A673 (cell line): ENCODE measurements at regions not wholly inside any gene's neighbourhood (a gene's known extent, or its start where the extent isn't known, plus 50 kb on each side); places are given as distances from the start of the nearest gene placed in this dataset.

ENCODE experiments used
- BruUV-seq: library from RNA; stranded (reverse); fragments of 400-500 nt; replicated peaks from 2 replicates; lab custom pipeline; 2021; lab: Mats Ljungman, UMichigan
- CTCF ChIA-PET: fragments of 300-600 bp; sonication (Branson Sonifier 250); formaldehyde crosslinking; loops from one replicate; lab custom pipeline; 2022; ENCODE audit warnings: antibody characterized with exemption; lab: Charles Lee
- POLR2A ChIA-PET: fragments of 300-600 bp; sonication (Branson Sonifier 250); formaldehyde crosslinking; loops from one replicate; lab custom pipeline; 2022; ENCODE audit warnings: antibody characterized with exemption; ENCODE audit not compliant: low non-redundant PET; lab: Charles Lee
- DNase-seq: peaks from one replicate; pipeline ENCODE4 v3.0.0-alpha.2; 2015; ENCODE audit warnings: low spot score
- H3K27ac ChIP-seq: fragments of 200-600 bp; sonication (generic); 2 replicates; pipeline ENCODE4 v1.5.1; 2016; ENCODE audit warnings: mixed run types, low read depth, mild to moderate bottlenecking, mixed read lengths, antibody characterized with exemption, low read length; ENCODE audit not compliant: poor library complexity, severe bottlenecking
- H3K27me3 ChIP-seq: fragments of 200-600 bp; sonication (generic); replicated peaks from 2 replicates; pipeline ENCODE4 v1.6.1; 2017; ENCODE audit warnings: mixed run types, low read depth, mild to moderate bottlenecking, mixed read lengths, antibody characterized with exemption, low read length; ENCODE audit not compliant: insufficient read depth, poor library complexity
- H3K36me3 ChIP-seq: fragments of 200-600 bp; sonication (generic); 2 replicates; pipeline ENCODE4 v1.6.1; 2016; ENCODE audit warnings: mixed run types, mild to moderate bottlenecking, mixed read lengths, antibody characterized with exemption, low read length; ENCODE audit not compliant: insufficient read depth, poor library complexity, severe bottlenecking
- H3K4me1 ChIP-seq: fragments of 200-600 bp; sonication (generic); 2 replicates; pipeline ENCODE4 v1.6.1; 2017; ENCODE audit warnings: mixed run types, mild to moderate bottlenecking, mixed read lengths, antibody characterized with exemption, low read length; ENCODE audit not compliant: insufficient read depth, poor library complexity, severe bottlenecking
- H3K4me3 ChIP-seq: fragments of 200-600 bp; sonication (generic); 2 replicates; pipeline ENCODE4 v1.5.1; 2016; ENCODE audit warnings: low read depth, mixed run types, mild to moderate bottlenecking, mixed read lengths, low read length; ENCODE audit not compliant: poor library complexity, severe bottlenecking
- H3K9me3 ChIP-seq: fragments of 200-600 bp; sonication (generic); 2 replicates; pipeline ENCODE4 v1.6.1; 2016; ENCODE audit warnings: mixed run types, low read depth, mild to moderate bottlenecking, mixed read lengths, antibody characterized with exemption, low read length; ENCODE audit not compliant: poor library complexity, severe bottlenecking
- EZH2 ChIP-seq: fragments of 200-600 bp; sonication (generic); IDR thresholded peaks from 2 replicates; pipeline ENCODE4 v1.6.1; 2017; ENCODE audit warnings: borderline replicate concordance, low read depth, mild to moderate bottlenecking, mixed read lengths, antibody characterized with exemption, low read length; ENCODE audit not compliant: poor library complexity, severe bottlenecking
- intact Hi-C: fragments of 100-400 bp; cut with micrococcal nuclease; formaldehyde crosslinking; loops from one replicate; pipeline ENCODE4 v1.10.0; 2022; ENCODE audit not compliant: unreplicated experiment
- TF ChIP-seq, protein P1 (sequence below): fragments of 300-800, 200-600 bp; sonication (generic); conservative IDR thresholded peaks from 2 replicates; pipeline ENCODE4 v1.5.1; 2017; ENCODE audit warnings: low read depth, mild to moderate bottlenecking, antibody characterized with exemption, low read length, moderate library complexity, mixed read lengths

DNA sequence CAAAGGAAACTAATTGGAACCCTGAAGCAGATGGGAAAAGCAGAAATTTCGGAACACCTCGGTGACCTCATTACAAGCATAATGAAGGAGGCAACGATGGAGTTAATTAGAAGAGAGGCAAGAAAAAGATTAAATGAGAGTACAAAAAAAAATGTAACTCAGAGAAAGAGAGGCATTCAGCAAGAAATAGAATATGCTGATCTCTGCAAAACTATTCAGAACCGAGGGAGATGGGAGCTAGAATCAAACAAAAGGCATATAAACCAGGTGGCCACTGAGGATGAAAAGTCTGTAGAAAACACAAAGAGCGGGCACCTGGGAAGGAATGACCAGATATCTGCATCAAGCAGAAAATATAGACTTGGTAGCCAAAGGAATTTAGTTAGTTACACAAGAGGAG, 118.9 kb downstream of the CETN3 start:
- Histone ChIP-seq H3K27me3 (peaks cover 71% of the 10 kb centered on the region), H3K4me3 (no peak overlapping the region), H3K27ac (no peak overlapping the region), H3K36me3 (no peaks in the 10 kb centered on the region), H3K4me1 (no peaks in the 10 kb centered on the region), H3K9me3 (no peaks in the 10 kb centered on the region)
- TF ChIP-seq EZH2, result no peak
- TF ChIP-seq, protein P1, sequence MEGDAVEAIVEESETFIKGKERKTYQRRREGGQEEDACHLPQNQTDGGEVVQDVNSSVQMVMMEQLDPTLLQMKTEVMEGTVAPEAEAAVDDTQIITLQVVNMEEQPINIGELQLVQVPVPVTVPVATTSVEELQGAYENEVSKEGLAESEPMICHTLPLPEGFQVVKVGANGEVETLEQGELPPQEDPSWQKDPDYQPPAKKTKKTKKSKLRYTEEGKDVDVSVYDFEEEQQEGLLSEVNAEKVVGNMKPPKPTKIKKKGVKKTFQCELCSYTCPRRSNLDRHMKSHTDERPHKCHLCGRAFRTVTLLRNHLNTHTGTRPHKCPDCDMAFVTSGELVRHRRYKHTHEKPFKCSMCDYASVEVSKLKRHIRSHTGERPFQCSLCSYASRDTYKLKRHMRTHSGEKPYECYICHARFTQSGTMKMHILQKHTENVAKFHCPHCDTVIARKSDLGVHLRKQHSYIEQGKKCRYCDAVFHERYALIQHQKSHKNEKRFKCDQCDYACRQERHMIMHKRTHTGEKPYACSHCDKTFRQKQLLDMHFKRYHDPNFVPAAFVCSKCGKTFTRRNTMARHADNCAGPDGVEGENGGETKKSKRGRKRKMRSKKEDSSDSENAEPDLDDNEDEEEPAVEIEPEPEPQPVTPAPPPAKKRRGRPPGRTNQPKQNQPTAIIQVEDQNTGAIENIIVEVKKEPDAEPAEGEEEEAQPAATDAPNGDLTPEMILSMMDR, result no peak
- no TSS peak for BruUV-seq
- CTCF ChIA-PET, result no interaction called here
- intact Hi-C loops, result loop anchor here (10.0 kb wide), 1 partner anchor 244 kb away; no protein-coding TSS in a partner anchor
- POLR2A ChIA-PET, result no interaction called here
- DNase-seq, result no peak

DNA sequence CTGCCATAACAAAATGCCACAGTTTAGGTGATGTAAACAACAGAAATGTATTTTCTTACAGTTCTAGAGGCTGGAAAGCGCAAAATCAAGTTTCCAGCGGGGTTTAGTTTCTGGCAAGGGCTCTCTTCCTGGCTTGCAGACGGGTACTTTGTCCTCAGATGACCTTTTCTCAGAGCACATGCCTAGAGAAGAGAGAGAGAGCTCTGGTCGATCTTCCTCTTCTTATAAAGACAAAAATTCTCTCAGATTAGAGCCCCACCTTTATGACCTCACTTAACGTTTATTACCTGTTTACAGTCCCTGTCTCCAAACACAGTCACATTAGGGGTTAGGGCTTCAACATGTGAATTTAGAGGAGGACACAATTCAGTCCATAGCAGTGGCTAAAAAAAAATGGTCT, 119.7 kb downstream of the CETN3 start:
- ChIA-PET CTCF (no interaction called here), POLR2A (no interaction called here)
- H3K27me3 ChIP-seq, result peaks cover 63% of the 10 kb centered on the region
- DNase-seq, result no peak
- TF ChIP-seq, protein P1, result no peak
- TF ChIP-seq EZH2, result no peak
- no peaks in the 10 kb centered on the region for H3K9me3 ChIP-seq
- no TSS peak for BruUV-seq
- no peak overlapping the region for H3K4me3 ChIP-seq
- no peak overlapping the region for H3K27ac ChIP-seq
- H3K36me3 ChIP-seq, result no peaks in the 10 kb centered on the region
- intact Hi-C loops, result loop anchor here (10.0 kb wide), 1 partner anchor 245 kb away; no protein-coding TSS in a partner anchor
- H3K4me1 ChIP-seq, result no peaks in the 10 kb centered on the region

GRCh38 chr5:90287036-90287435, 122.5 kb downstream of the CETN3 start:
- H3K27me3 ChIP-seq, result peaks cover 50% of the 10 kb centered on the region
- no peaks in the 10 kb centered on the region for H3K9me3 ChIP-seq
- H3K4me1 ChIP-seq, result no peaks in the 10 kb centered on the region
- no TSS peak for BruUV-seq
- intact Hi-C loops, result no loop called here
- no peak overlapping the region for H3K27ac ChIP-seq
- ChIA-PET POLR2A (interaction anchor here (0.7 kb wide), 1 partner anchor 1426 kb away, joined by 11 read pairs; no protein-coding TSS in a partner anchor), CTCF (no interaction called here)
- no peak for DNase-seq
- TF ChIP-seq, protein P1, result no peak
- TF ChIP-seq EZH2, result no peak
- H3K36me3 ChIP-seq, result no peaks in the 10 kb centered on the region
- H3K4me3 ChIP-seq, result no peak overlapping the region
